NCI-H2107 (cell line): ENCODE measurements at regions not wholly inside any gene's neighbourhood (a gene's known extent, or its start where the extent isn't known, plus 50 kb on each side); places are given as distances from the start of the nearest gene placed in this dataset.

Experiments
- DNase-seq: peaks from one replicate; lab custom pipeline; 2025; lab: John Stamatoyannopoulos, UW

- DNase-seq = no peak
Measured at GRCh38 chr18:21996351-21996826, 173.0 kb upstream of the GATA6 start.

DNA sequence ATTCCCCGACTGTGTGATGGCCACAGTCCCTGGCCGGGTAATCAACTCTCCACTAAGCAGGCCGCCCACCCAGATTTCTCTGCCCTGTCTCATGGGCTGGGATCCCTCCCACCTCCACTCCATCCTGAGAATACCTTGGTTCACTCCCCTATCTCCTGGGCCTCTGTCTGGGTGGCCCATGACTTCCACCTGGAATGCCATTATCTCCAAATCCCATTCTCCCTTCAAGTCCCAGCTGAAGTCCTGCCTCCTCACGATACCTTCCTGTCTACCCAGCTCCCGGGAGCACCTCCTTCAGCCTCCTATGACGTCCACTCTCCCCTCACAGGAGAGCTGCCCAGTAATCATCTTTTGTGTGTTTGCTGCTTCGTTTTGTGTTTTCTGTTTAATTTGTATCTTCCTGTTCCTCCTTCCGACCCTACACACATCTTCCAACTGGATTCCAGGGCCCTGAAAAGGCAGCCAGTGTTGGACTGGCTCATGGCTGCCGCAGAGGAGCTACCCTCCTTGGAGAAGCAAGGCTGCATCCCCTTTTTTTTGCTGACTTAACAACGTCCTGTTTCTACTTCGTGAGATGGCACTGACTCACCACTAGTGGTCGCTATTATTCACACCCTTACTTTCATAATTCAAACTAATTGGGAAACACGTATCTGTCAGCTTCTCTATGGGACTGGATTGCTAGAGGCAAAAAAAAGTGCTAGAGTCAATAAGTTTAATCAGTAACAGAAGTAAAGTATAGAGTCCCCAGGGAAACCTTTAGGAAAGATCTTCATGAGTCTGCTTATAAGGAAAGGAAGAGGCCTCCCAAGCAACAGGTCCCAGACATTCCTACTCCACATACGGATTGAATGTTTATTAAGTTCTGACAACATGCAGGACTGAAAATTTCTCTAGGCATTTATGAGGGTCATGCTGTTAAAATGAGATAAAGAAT lies 171.9 kb upstream of the GATA6 start:
- no peak for DNase-seq

DNA sequence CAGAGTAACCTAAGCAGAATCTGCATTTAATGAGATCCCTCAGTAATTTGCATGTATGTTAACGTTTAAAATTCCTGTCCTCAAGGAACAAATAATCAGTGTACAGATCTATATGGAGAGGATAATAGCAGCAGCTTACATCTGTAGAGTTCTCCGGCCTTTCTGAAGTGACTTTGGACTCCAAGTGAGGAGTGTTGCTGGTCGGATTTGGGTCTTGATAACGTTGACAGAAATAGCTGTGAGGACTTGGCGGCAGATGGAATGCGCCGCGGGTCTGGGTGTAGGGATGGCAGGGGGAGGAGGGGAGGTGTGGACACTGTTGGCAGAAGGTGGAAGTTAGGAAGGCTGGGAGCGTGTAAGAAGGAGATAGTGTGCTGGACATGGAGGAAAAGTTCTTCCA lies 170.9 kb upstream of the GATA6 start:
- no peak for DNase-seq

- no peak for DNase-seq
Measured at GRCh38 chr18:22001912-22002487, 167.4 kb upstream of the GATA6 start.

- DNase-seq = no peak
Measured at GRCh38 chr18:22005191-22005841, 164.1 kb upstream of the GATA6 start.

GRCh38 chr18:22006458-22006857 lies 162.9 kb upstream of the GATA6 start:
- no peak for DNase-seq

GRCh38 chr18:22009242-22009641 lies 160.1 kb upstream of the GATA6 start:
- no peak for DNase-seq

DNA sequence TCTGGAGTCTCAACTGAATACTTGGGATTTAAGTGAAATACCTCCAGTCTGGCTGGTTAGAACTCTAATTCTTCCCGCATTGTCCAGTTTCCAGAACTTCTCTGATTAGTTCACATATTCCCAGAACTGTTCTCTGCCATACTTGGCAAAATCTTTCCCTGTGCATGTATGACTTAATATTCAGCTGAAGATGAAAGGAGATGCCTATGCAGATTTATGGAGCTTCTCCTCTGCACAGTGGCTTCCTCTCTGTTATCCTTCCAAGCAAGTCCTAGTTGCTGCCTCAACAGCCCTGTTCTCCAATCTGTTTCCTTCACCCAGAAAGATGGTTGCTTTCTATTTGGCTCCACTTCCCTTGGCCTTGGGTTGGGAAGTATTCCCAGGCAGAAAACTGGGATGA lies 155.4 kb upstream of the GATA6 start:
- DNase-seq = no peak

GRCh38 chr18:22015156-22015555 lies 154.2 kb upstream of the GATA6 start:
- no peak for DNase-seq

DNA sequence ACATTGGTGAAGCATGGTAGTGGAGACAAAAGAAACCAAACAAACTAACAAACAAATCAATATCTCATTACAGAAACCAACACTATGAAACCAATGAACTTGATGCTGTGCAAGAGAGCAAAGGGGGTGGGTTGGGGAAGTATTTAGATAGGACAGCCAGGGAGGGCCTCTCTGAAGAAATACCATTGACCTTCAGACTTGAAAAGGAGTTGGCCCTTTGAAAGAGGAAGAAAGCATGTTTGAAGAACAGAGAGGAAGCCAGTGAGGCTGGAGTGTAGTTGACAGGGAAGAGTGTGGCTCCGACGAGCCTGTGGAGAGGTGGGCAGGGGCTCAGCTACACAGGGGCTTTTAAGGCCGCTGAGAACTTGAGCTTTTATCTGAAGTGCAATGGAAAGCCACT lies 151.0 kb upstream of the GATA6 start:
- DNase-seq = no peak

- DNase-seq = no peak
Measured at GRCh38 chr18:22019193-22019592, 150.2 kb upstream of the GATA6 start.

DNA sequence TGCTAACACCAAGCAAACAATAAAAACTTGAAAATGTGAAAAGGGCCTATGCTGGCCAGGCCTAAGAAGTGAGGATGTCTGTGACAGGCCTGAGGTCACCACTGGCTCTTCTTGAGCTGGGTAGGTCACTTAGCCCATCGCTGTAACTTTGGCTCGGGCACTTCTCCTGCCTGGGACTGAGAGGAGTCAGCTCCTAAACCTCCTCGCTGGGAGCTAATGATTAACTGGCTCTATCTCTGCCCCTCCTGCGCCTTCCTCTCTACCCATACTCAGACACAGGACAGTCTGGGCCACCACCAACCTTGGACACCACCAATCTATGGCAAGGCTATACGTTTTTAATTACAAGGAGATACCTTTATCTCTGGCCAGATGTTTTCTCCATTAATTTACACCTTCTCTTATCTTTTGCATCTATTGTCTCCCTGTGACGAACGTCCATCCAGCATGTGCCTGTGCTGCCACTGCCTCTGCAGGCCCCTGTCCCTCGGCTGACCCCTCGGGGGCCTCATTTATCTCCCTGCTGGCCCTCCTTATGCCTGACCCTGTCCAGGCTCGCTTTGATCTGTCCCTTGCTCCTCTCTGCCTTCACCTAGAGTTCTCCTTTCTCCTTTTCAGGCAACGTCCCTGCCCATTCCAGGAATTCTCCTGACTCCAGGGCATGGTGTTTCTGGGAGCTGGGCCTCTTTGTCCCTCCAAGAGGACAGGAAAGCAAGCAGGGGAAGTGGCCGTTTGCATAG lies 149.1 kb upstream of the GATA6 start:
- DNase-seq = no peak

GRCh38 chr18:22020867-22021370 lies 148.5 kb upstream of the GATA6 start:
- no peak for DNase-seq

DNA sequence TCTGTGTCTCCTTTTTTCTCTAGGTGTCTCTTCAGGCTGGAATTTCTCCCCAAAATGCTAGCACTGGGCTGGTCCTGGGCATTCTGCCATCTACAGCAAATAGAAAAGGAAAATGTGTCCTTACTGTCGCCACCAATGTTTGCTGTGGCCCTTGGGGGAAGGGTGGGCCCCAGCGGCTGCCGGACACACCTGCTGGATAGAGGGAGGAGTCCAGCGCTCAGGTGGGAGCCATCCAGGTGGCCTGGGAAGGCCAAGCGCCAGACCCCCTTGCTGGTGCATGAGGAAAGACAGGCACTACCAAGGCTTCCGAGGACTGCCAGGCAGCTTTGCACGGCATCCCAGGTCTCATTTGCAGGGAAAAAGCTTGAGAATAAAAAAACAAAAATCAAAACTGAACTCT lies 147.7 kb upstream of the GATA6 start:
- no peak for DNase-seq

DNA sequence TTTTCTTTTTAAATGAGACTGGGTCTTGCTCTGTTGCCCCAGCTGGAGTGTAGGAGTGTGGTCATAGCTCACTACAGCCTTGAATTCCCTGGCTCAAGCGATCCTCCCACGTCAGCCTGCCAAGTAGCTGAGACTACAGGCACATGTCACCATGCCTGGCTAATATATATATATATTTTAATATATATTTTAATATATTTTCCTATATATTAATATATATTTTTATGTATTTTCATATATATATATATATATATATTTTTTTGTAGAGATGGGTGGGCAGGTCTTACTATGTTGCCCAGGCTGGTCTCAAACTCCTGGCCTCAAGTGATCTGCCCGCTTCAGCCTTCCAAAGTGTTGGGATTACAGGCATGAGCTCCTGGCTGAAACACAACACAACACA lies 144.5 kb upstream of the GATA6 start:
- no peak for DNase-seq

- no peak for DNase-seq
Measured at GRCh38 chr18:22026362-22026761, 143.0 kb upstream of the GATA6 start.

- DNase-seq = no peak
Measured at GRCh38 chr18:22026889-22027288, 142.5 kb upstream of the GATA6 start.

DNA sequence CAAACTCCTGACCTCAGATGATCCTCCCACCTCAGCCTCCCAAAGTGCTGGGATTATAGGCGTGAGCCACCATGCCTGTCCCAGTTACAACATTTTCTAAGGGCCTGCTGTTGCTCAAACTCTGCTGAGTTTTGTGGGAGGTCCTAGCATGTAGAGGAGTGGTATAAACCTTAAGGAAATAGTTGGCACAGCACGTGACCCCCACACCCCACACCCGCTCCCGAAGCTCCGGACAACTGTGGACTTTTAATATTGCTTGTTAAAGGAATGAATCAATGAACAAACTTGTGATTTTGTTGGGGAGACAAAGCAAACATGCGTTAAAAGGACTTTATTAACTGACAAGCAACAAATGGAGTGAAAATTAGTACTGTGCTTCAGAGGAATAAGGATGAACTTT lies 137.8 kb upstream of the GATA6 start:
- DNase-seq = no peak

GRCh38 chr18:22032392-22032961 lies 136.9 kb upstream of the GATA6 start:
- no peak for DNase-seq

GRCh38 chr18:22033085-22033484 lies 136.3 kb upstream of the GATA6 start:
- DNase-seq = no peak

DNA sequence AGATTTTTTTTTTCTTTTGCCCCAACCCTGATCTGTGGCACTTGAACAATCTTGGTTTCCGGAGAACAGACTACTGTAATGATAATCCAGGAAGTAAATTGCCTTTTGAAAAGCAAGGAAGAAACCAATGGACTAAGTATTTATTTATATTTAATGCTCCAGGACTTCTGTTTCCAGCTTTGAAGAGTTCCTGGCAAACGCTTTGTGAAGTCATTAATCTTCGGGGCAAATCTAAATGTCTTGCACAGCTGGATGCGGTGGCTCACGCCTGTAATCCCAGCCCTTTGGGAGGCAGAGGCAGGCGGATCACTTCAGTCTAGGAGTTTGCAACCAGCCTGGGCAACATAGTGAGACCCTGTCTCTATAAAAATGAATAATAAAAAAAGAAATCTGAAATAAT lies 135.1 kb upstream of the GATA6 start:
- DNase-seq = no peak

DNA sequence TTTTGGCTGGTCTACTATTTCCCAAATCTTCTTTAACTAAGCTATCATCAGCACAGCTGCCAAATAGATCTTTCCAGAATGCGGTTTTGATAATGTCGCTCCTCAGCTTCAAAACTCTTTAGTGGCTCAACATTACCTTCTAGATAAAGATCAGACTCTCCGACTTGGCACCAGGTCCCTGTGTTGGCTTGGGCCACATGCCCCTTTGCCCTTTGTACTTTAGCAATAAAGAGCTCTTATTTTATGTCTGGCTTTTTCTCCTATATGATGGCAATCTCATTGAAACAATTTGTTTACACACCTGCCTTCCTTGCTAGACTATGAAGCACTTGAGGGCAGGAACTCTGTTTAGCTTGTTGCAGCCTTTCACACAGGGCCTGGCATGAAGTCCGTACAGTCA lies 128.9 kb upstream of the GATA6 start:
- no peak for DNase-seq
